ENCODE measurements at regions not wholly inside any gene's neighbourhood (a gene's known extent, or its start where the extent isn't known, plus 50 kb on each side); places are given as distances from the start of the nearest gene placed in this dataset.

DNA sequence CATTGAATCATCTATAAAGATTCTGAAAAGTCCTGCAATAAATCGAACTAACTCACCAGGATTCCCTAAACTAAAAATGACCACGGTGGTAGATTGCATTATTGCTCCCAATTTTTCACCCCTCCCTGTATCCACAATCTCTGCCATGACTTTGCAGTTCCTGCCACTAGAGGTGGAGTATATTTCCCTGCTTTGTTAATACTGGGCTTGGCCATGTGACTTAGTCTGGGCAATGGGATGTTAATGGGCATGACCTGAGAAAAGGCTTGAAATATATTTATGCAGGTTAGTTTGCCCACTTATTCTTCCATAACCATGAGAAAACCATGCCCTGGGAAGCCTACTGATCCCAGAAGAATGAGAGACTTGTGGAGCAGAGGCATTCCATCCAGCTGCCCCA is 59.1 kb downstream of the NOG start:
- no peak for TF ChIP-seq EZH2 (IDR thresholded peaks at IDR 0.05; ENCODE audit: borderline replicate concordance, insufficient read depth, low read depth, low read length, poor library complexity, severe bottlenecking)
- TF ChIP-seq, protein P1, sequence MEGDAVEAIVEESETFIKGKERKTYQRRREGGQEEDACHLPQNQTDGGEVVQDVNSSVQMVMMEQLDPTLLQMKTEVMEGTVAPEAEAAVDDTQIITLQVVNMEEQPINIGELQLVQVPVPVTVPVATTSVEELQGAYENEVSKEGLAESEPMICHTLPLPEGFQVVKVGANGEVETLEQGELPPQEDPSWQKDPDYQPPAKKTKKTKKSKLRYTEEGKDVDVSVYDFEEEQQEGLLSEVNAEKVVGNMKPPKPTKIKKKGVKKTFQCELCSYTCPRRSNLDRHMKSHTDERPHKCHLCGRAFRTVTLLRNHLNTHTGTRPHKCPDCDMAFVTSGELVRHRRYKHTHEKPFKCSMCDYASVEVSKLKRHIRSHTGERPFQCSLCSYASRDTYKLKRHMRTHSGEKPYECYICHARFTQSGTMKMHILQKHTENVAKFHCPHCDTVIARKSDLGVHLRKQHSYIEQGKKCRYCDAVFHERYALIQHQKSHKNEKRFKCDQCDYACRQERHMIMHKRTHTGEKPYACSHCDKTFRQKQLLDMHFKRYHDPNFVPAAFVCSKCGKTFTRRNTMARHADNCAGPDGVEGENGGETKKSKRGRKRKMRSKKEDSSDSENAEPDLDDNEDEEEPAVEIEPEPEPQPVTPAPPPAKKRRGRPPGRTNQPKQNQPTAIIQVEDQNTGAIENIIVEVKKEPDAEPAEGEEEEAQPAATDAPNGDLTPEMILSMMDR (IDR thresholded peaks at IDR 0.05) = no peak

Data from B cell (primary cell).